Prostate gland (tissue), 2 donors: ENCODE measurements at regions not wholly inside any gene's neighbourhood (a gene's known extent, or its start where the extent isn't known, plus 50 kb on each side); places are given as distances from the start of the nearest gene placed in this dataset.

Source experiments
- CTCF ChIP-seq, 4 experiments: fragments of 200-600 bp in 2 of 4; fragments of 450-650 bp in 2 of 4; sonication (generic) in 2 of 4; IDR thresholded peaks; 1 replicate in 3 of 4; 2 replicates in 1 of 4; pipeline ENCODE4 v1.5.1; 2016 to 2019; ENCODE audit warnings: antibody characterized with exemption in 4 of 4, mild to moderate bottlenecking in 2 of 4, moderate library complexity in 2 of 4
- POLR2A ChIP-seq: fragments of 450-650 bp; IDR thresholded peaks from one replicate; pipeline ENCODE4 v1.6.1; 2016; ENCODE audit warnings: antibody characterized with exemption, mild to moderate bottlenecking
- POLR2AphosphoS5 ChIP-seq: sonication (generic); formaldehyde crosslinking; IDR thresholded peaks from one replicate; pipeline ENCODE4 v1.6.1; 2017; ENCODE audit warnings: antibody characterized with exemption

- no peak for TF ChIP-seq POLR2A
- TF ChIP-seq CTCF (IDR thresholded peaks at IDR 0.05), result no peak
- TF ChIP-seq POLR2AphosphoS5, result no peak
Measured at GRCh38 chr10:121048749-121049148, 197.6 kb downstream of the WDR11 start.
